H9 (cell line): ENCODE measurements at regions not wholly inside any gene's neighbourhood (a gene's known extent, or its start where the extent isn't known, plus 50 kb on each side); places are given as distances from the start of the nearest gene placed in this dataset.

Source experiments
- DNase-seq: peaks from one replicate; pipeline ENCODE4 v3.0.0-alpha.2; 2017
- H2AFZ ChIP-seq: one replicate; pipeline ENCODE4 v1.6.1; 2013; ENCODE audit warnings: mild to moderate bottlenecking, low read length, control low read depth, moderate library complexity
- H2AK5ac ChIP-seq: 2 replicates; pipeline ENCODE4 v1.6.1; 2013; ENCODE audit warnings: low read length, control low read depth, mixed read lengths; ENCODE audit not compliant: insufficient read length
- H2BK120ac ChIP-seq: one replicate; pipeline ENCODE4 v1.6.1; 2013; ENCODE audit warnings: low read depth, mild to moderate bottlenecking, low read length, control low read depth, inconsistent platforms; ENCODE audit not compliant: poor library complexity, severe bottlenecking
- H2BK12ac ChIP-seq: 2 replicates; pipeline ENCODE4 v1.6.1; 2013; ENCODE audit warnings: low read length, control low read depth, mixed read lengths, low read depth; ENCODE audit not compliant: insufficient read length
- H2BK15ac ChIP-seq: 2 replicates; pipeline ENCODE4 v1.6.1; 2013; ENCODE audit warnings: low read depth, low read length, control low read depth
- H2BK20ac ChIP-seq: one replicate; pipeline ENCODE4 v1.6.1; 2013; ENCODE audit warnings: low read depth, mild to moderate bottlenecking, low read length, control low read depth, inconsistent platforms; ENCODE audit not compliant: poor library complexity, severe bottlenecking
- H2BK5ac ChIP-seq: 2 replicates; pipeline ENCODE4 v1.6.1; 2013; ENCODE audit warnings: low read length, control low read depth, mixed read lengths; ENCODE audit not compliant: insufficient read length
- H3K14ac ChIP-seq: 2 replicates; pipeline ENCODE4 v1.6.1; 2013; ENCODE audit warnings: low read length, control low read depth; ENCODE audit not compliant: insufficient read depth
- H3K18ac ChIP-seq: 2 replicates; pipeline ENCODE4 v1.6.1; 2013; ENCODE audit warnings: low read depth, mild to moderate bottlenecking, mixed read lengths, low read length, control low read depth; ENCODE audit not compliant: insufficient read length
- H3K23ac ChIP-seq: 2 replicates; pipeline ENCODE4 v1.6.1; 2013; ENCODE audit warnings: low read length, control low read depth, mixed read lengths, low read depth; ENCODE audit not compliant: insufficient read length
- H3K23me2 ChIP-seq: 2 replicates; pipeline ENCODE4 v1.6.1; 2013; ENCODE audit warnings: low read depth, mild to moderate bottlenecking, mixed read lengths, low read length, control low read depth; ENCODE audit not compliant: insufficient read length, poor library complexity, severe bottlenecking
- H3K27ac ChIP-seq: 2 replicates; pipeline ENCODE4 v1.5.1; 2013; ENCODE audit warnings: low read length, control low read depth, mixed read lengths, low read depth; ENCODE audit not compliant: insufficient read length
- H3K27me3 ChIP-seq: 2 replicates; pipeline ENCODE4 v1.6.1; 2013; ENCODE audit warnings: low read length, control low read depth, inconsistent platforms; ENCODE audit not compliant: insufficient read depth
- H3K4ac ChIP-seq: 2 replicates; pipeline ENCODE4 v1.6.1; 2013; ENCODE audit warnings: low read depth, mild to moderate bottlenecking, control low read depth, inconsistent platforms, low read length, moderate library complexity
- H3K4me1 ChIP-seq: 2 replicates; pipeline ENCODE4 v1.6.1; 2013; ENCODE audit warnings: low read length, control low read depth, inconsistent platforms; ENCODE audit not compliant: insufficient read depth
- H3K4me2 ChIP-seq: 2 replicates; pipeline ENCODE4 v1.6.1; 2013; ENCODE audit warnings: low read length, control low read depth, mixed read lengths; ENCODE audit not compliant: insufficient read length, insufficient read depth
- H3K56ac ChIP-seq: 2 replicates; pipeline ENCODE4 v1.6.1; 2013; ENCODE audit warnings: low read depth, mild to moderate bottlenecking, mixed read lengths, low read length, control low read depth; ENCODE audit not compliant: insufficient read length
- H3K79me1 ChIP-seq: 2 replicates; pipeline ENCODE4 v1.6.1; 2013; ENCODE audit warnings: low read depth, mild to moderate bottlenecking, moderate library complexity, low read length, control low read depth, inconsistent platforms; ENCODE audit not compliant: insufficient read depth, poor library complexity, severe bottlenecking
- H3K79me2 ChIP-seq: 2 replicates; pipeline ENCODE4 v1.6.1; 2013; ENCODE audit warnings: low read length, control low read depth, inconsistent platforms; ENCODE audit not compliant: insufficient read depth
- H3K9ac ChIP-seq: 2 replicates; pipeline ENCODE4 v1.6.1; 2013; ENCODE audit warnings: low read length, control low read depth, mixed read lengths; ENCODE audit not compliant: insufficient read length; ENCODE audit errors: extremely low read depth
- H3K9me3 ChIP-seq: one replicate; pipeline ENCODE4 v1.6.1; 2013; ENCODE audit warnings: low read depth, low read length, inconsistent platforms; ENCODE audit not compliant: control insufficient read depth
- H3T11ph ChIP-seq: one replicate; pipeline ENCODE4 v1.6.1; 2013; ENCODE audit warnings: mild to moderate bottlenecking, low read length, control low read depth, inconsistent platforms
- H4K20me1 ChIP-seq: one replicate; pipeline ENCODE4 v1.6.1; 2013; ENCODE audit not compliant: control insufficient read depth, insufficient read length, insufficient read depth
- H4K5ac ChIP-seq: 2 replicates; pipeline ENCODE4 v1.6.1; 2013; ENCODE audit warnings: low read depth, mild to moderate bottlenecking, mixed read lengths, low read length, control low read depth; ENCODE audit not compliant: insufficient read length
- H4K8ac ChIP-seq: replicated peaks from 2 replicates; pipeline ENCODE4 v1.6.1; 2013; ENCODE audit warnings: low read length, control low read depth, mixed read lengths, low read depth; ENCODE audit not compliant: insufficient read length
- H4K91ac ChIP-seq: 2 replicates; pipeline ENCODE4 v1.6.1; 2013; ENCODE audit warnings: low read depth, mild to moderate bottlenecking, moderate library complexity, mixed read lengths, low read length, control low read depth; ENCODE audit not compliant: insufficient read length
- H3K27ac Mint-ChIP-seq, 3 experiments: 2 replicates in 2 of 3; 3 replicates in 1 of 3; pipeline ENCODE4 v1.8.0; 2020 to 2021; ENCODE audit warnings: mixed read lengths in 3 of 3, mild to moderate bottlenecking in 1 of 3, moderate library complexity in 1 of 3
- H3K27me3 Mint-ChIP-seq: 2 replicates; pipeline ENCODE4 v1.8.0; 2021; ENCODE audit warnings: low read depth, mild to moderate bottlenecking, moderate library complexity, mixed read lengths
- H3K36me3 Mint-ChIP-seq, 3 experiments: 2 replicates in 2 of 3; 3 replicates in 1 of 3; pipeline ENCODE4 v1.8.0; 2020 to 2021; ENCODE audit warnings: low read depth in 3 of 3, mixed read lengths in 3 of 3; ENCODE audit not compliant: insufficient read depth in 1 of 3
- H3K4me1 Mint-ChIP-seq, 2 experiments: 2 replicates each; pipeline ENCODE4 v1.8.0; 2020; ENCODE audit warnings: mixed read lengths in 2 of 2
- H3K4me3 Mint-ChIP-seq, 2 experiments: 2 replicates in 1 of 2; 3 replicates in 1 of 2; pipeline ENCODE4 v1.8.0; 2020 to 2021; ENCODE audit warnings: mild to moderate bottlenecking in 2 of 2, mixed read lengths in 2 of 2, moderate library complexity in 1 of 2
- H3K9me3 Mint-ChIP-seq, 2 experiments: 2 replicates in 1 of 2; 3 replicates in 1 of 2; pipeline ENCODE4 v1.8.0; 2020; ENCODE audit warnings: mild to moderate bottlenecking in 2 of 2, mixed read lengths in 2 of 2, moderate library complexity in 1 of 2
- CTCF ChIP-seq: fragments of 200-600 bp; sonication (generic); conservative IDR thresholded peaks from 3 replicates; pipeline ENCODE4 v1.8.0; 2021; ENCODE audit warnings: antibody characterized with exemption, mild to moderate bottlenecking
- WGBS: extraction: QIAGEN DNeasy Blood & Tissue Kit; methylation state at CpG from one replicate; pipeline ENCODE4 v1.1.7; 2013; ENCODE audit warnings: missing lambda C conversion rate, low lambda C conversion rate, mixed read lengths; ENCODE audit not compliant: insufficient read length; ENCODE audit errors: extremely low coverage; 5-methylcytosine and 5-hydroxymethylcytosine counted together

- no peak overlapping the region for H3T11ph ChIP-seq
- H3K9ac ChIP-seq: no peak overlapping the region
- no peak overlapping the region for H4K5ac ChIP-seq
- no peak for TF ChIP-seq CTCF
- no CpG with 5 or more reads among the region's 15 CpGs for WGBS
- no peak overlapping the region for H2BK15ac ChIP-seq
- H3K36me3 Mint-ChIP-seq: peaks cover 11 to 19% (median 12%) of the 10 kb centered on the region in 3 experiments; a peak in 6 of 7 replicates
- no peak overlapping the region for H2BK20ac ChIP-seq
- H3K9me3 Mint-ChIP-seq: peaks cover 14 to 19% of the 10 kb centered on the region in 2 experiments
- H3K79me2 ChIP-seq: no peaks in the 10 kb centered on the region
- H2BK12ac ChIP-seq: no peak overlapping the region
- no peaks in the 10 kb centered on the region for H3K9me3 ChIP-seq
- H3K18ac ChIP-seq: no peak overlapping the region
- no peak overlapping the region for H2BK120ac ChIP-seq
- no peak overlapping the region; the same call in 1 of the 2 replicates for H3K14ac ChIP-seq
- no peak overlapping the region for H3K4ac ChIP-seq
- peak; percentile 13 for DNase-seq
- H3K27me3 Mint-ChIP-seq: peaks cover 4% of the 10 kb centered on the region
- H2AK5ac ChIP-seq: no peak overlapping the region
- H3K23me2 ChIP-seq: no peaks in the 10 kb centered on the region
- no peak overlapping the region for H3K56ac ChIP-seq
- H3K79me1 ChIP-seq: no peaks in the 10 kb centered on the region
- H3K27me3 ChIP-seq: no peaks in the 10 kb centered on the region
- no peaks in the 10 kb centered on the region; the same call in 1 of the 2 replicates for H3K4me1 ChIP-seq
- no peak overlapping the region for H3K4me3 Mint-ChIP-seq
- no peak overlapping the region for H3K4me2 ChIP-seq
- H3K4me1 Mint-ChIP-seq: peaks cover 16 to 37% of the 10 kb centered on the region in 2 experiments
- no peak overlapping the region for H3K27ac Mint-ChIP-seq
- H3K23ac ChIP-seq: no peak overlapping the region
- no peak overlapping the region for H4K91ac ChIP-seq
- H2AFZ ChIP-seq: no peak overlapping the region
- H4K8ac ChIP-seq: no peak overlapping the region
- no peak overlapping the region for H3K27ac ChIP-seq
- H4K20me1 ChIP-seq: no peaks in the 10 kb centered on the region
- H2BK5ac ChIP-seq: no peak overlapping the region
Measured at GRCh38 chr17:74147056-74147835, 56.2 kb upstream of the RPL38 start.
